Prostate gland (tissue), 2 donors: ENCODE measurements at regions not wholly inside any gene's neighbourhood (a gene's known extent, or its start where the extent isn't known, plus 50 kb on each side); places are given as distances from the start of the nearest gene placed in this dataset.

Source experiments
- CTCF ChIP-seq, 4 experiments: fragments of 200-600 bp in 2 of 4; fragments of 450-650 bp in 2 of 4; sonication (generic) in 2 of 4; IDR thresholded peaks; 1 replicate in 3 of 4; 2 replicates in 1 of 4; pipeline ENCODE4 v1.5.1; 2016 to 2019; ENCODE audit warnings: antibody characterized with exemption in 4 of 4, mild to moderate bottlenecking in 2 of 4, moderate library complexity in 2 of 4
- POLR2A ChIP-seq: fragments of 450-650 bp; IDR thresholded peaks from one replicate; pipeline ENCODE4 v1.6.1; 2016; ENCODE audit warnings: antibody characterized with exemption, mild to moderate bottlenecking
- POLR2AphosphoS5 ChIP-seq: sonication (generic); formaldehyde crosslinking; IDR thresholded peaks from one replicate; pipeline ENCODE4 v1.6.1; 2017; ENCODE audit warnings: antibody characterized with exemption

GRCh38 chr7:131202451-131202850 is 125.2 kb upstream of the MKLN1 start:
- TF ChIP-seq CTCF (IDR thresholded peaks at IDR 0.05) (no peak), POLR2A (no peak), POLR2AphosphoS5 (no peak)
